Thoracic aorta (tissue), 2 donors: ENCODE measurements at regions not wholly inside any gene's neighbourhood (a gene's known extent, or its start where the extent isn't known, plus 50 kb on each side); places are given as distances from the start of the nearest gene placed in this dataset.

ENCODE experiments used
- ATAC-seq: fragments of 150-250 bp; one replicate; pipeline ENCODE4 v1.8.0; 2017; ENCODE audit warnings: low read depth; ENCODE audit not compliant: insufficient number of reproducible peaks, low FRiP score
- DNase-seq: peaks from one replicate; pipeline ENCODE4 v3.0.0-alpha.2; 2020; ENCODE audit warnings: low spot score
- H3K27ac ChIP-seq, 2 donors: fragments of 200-600 bp; sonication (generic); 1 replicate in 1 of 2; 2 replicates in 1 of 2; pipeline ENCODE4 v1.5.1; 2016; ENCODE audit warnings: mild to moderate bottlenecking in 2 of 2, moderate library complexity in 2 of 2
- H3K27me3 ChIP-seq: fragments of 200-600 bp; sonication (generic); replicated peaks from 2 replicates; pipeline ENCODE4 v1.6.0; 2016; ENCODE audit warnings: mild to moderate bottlenecking; ENCODE audit not compliant: insufficient read depth
- H3K36me3 ChIP-seq: fragments of 200-600 bp; sonication (generic); one replicate; pipeline ENCODE4 v1.5.1; 2016
- H3K4me1 ChIP-seq, 2 donors: fragments of 200-600 bp; sonication (generic); 1 replicate in 1 of 2; 2 replicates in 1 of 2; pipeline versions ENCODE4 v1.5.1 to v1.6.0; 2016; ENCODE audit warnings: low read depth in 2 of 2, mild to moderate bottlenecking in 1 of 2; ENCODE audit not compliant: control insufficient read depth in 1 of 2
- H3K4me3 ChIP-seq: fragments of 200-600 bp; sonication (generic); 2 replicates; pipeline ENCODE4 v1.5.1; 2016; ENCODE audit warnings: mild to moderate bottlenecking
- H3K9me3 ChIP-seq: fragments of 200-600 bp; sonication (generic); 2 replicates; pipeline ENCODE4 v1.5.1; 2016
- CTCF ChIP-seq: fragments of 200-600 bp; sonication (generic); IDR thresholded peaks from one replicate; pipeline ENCODE4 v1.5.1; 2019; ENCODE audit warnings: antibody characterized with exemption

- H3K36me3 ChIP-seq: no peaks in the 10 kb centered on the region
- no peaks in the 10 kb centered on the region for H3K9me3 ChIP-seq
- ATAC-seq: no peak
- H3K27me3 ChIP-seq: no peaks in the 10 kb centered on the region
- no peak overlapping the region for H3K4me3 ChIP-seq
- no peak overlapping the region for H3K27ac ChIP-seq
- DNase-seq: no peak
- H3K4me1 ChIP-seq: no peaks in the 10 kb centered on the region
- no peak for TF ChIP-seq CTCF
These were observed 101.9 kb downstream of the MACIR start for GRCh38 chr5:103360475-103360874.

- H3K4me3 ChIP-seq: no peak overlapping the region
- no peak for TF ChIP-seq CTCF
- H3K36me3 ChIP-seq: no peaks in the 10 kb centered on the region
- no peaks in the 10 kb centered on the region for H3K4me1 ChIP-seq
- H3K27ac ChIP-seq: no peak overlapping the region
- ATAC-seq: no peak
- DNase-seq: no peak
- H3K9me3 ChIP-seq: no peaks in the 10 kb centered on the region
- no peaks in the 10 kb centered on the region for H3K27me3 ChIP-seq
These were observed 99.9 kb downstream of the MACIR start for GRCh38 chr5:103358305-103358995.

GRCh38 chr5:103357636-103358035, 99.1 kb downstream of the MACIR start:
- no peaks in the 10 kb centered on the region for H3K9me3 ChIP-seq
- ATAC-seq (no peak), DNase-seq (no peak)
- no peaks in the 10 kb centered on the region for H3K4me1 ChIP-seq
- no peaks in the 10 kb centered on the region for H3K27me3 ChIP-seq
- no peak overlapping the region for H3K27ac ChIP-seq
- no peak for TF ChIP-seq CTCF
- H3K4me3 ChIP-seq: no peak overlapping the region
- no peaks in the 10 kb centered on the region for H3K36me3 ChIP-seq

DNA sequence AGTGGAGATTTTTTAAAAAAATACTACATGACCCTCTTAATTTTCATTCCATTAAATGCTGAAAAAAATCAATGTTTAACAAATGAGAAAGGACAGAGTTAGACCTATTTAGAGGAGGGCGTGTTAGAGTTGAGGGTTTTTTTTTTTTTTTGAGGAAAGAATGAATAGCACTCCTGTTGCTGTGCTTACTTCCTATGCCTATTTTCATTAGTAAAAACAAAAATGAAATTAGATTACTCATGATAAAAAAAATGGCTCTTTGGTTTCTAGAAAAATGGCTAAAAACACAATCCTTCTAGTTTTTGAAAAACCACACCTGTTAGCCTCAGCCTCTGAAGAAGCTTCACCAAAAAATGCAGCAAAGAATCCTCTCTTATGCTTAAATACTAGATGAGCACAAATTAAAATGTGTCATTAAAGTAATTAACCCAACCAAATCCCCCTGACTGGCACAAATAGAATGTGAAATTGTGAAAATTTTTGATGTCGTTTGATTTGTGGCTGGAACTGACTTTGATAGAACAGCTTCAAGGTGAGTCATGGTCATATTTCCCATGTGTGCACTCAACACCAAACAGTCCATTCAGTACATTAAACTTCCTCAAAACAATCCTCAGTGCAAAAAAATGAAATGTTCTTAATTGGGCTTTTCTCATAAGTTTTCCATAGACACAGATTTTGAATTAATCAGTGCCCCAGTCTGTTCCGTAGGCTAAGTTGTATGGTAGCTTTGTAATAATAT, 98.0 kb downstream of the MACIR start:
- TF ChIP-seq CTCF: no peak
- no peak for DNase-seq
- no peaks in the 10 kb centered on the region for H3K27me3 ChIP-seq

GRCh38 chr5:103355579-103355978, 97.0 kb downstream of the MACIR start:
- Histone ChIP-seq H3K36me3 (no peaks in the 10 kb centered on the region), H3K4me1 (no peaks in the 10 kb centered on the region), H3K4me3 (no peak overlapping the region), H3K27me3 (no peaks in the 10 kb centered on the region), H3K27ac (no peak overlapping the region), H3K9me3 (no peaks in the 10 kb centered on the region)
- TF ChIP-seq CTCF: no peak
- ATAC-seq (no peak), DNase-seq (no peak)

More for the DNA sequence above, 98.0 kb downstream of the MACIR start:
- Histone ChIP-seq H3K4me3 (no peak overlapping the region), H3K9me3 (no peaks in the 10 kb centered on the region), H3K27ac (no peak overlapping the region), H3K4me1 (no peaks in the 10 kb centered on the region), H3K36me3 (no peaks in the 10 kb centered on the region)
- no peak for ATAC-seq
